ENCODE measurements at regions not wholly inside any gene's neighbourhood (a gene's known extent, or its start where the extent isn't known, plus 50 kb on each side); places are given as distances from the start of the nearest gene placed in this dataset.

- no peak overlapping the region for H3K4me3 ChIP-seq (ENCODE audit: low read depth, low read length)
- no peak for TF ChIP-seq CTCF (IDR thresholded peaks at IDR 0.05; ENCODE audit: borderline replicate concordance, insufficient read depth, low read depth, low read length)
Measured at GRCh38 chr6:56840467-56841380, 114.2 kb upstream of the BEND6 start.

- no peak for TF ChIP-seq CTCF (IDR thresholded peaks at IDR 0.05; ENCODE audit: borderline replicate concordance, insufficient read depth, low read depth, low read length)
- H3K4me3 ChIP-seq (ENCODE audit: low read depth, low read length) = no peak overlapping the region
Measured at GRCh38 chr6:56839533-56840183, 115.2 kb upstream of the BEND6 start.

DNA sequence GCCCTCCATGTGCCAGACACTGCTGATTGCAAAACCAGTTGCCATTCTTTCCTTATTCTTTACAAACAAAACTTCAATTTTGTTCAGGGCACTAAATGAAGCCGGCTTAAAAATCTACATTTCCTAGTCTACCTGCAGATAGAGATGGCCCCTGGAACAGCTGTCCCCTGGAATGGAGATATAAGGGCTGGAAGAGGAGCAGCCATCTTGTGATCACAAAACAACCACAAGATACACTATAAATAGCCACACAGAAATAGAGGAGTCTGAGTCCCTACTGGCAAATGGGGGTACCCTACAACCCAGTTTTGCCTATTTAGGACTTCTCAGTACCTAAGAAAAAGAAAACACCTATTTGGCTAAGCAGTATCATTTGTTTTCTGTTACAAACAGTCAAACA, 115.9 kb upstream of the BEND6 start:
- no peak overlapping the region for H3K4me3 ChIP-seq (ENCODE audit: low read depth, low read length)
- no peak for TF ChIP-seq CTCF (IDR thresholded peaks at IDR 0.05; ENCODE audit: borderline replicate concordance, insufficient read depth, low read depth, low read length)

GRCh38 chr6:56838016-56838555, 116.8 kb upstream of the BEND6 start:
- no peak overlapping the region for H3K4me3 ChIP-seq (ENCODE audit: low read depth, low read length)
- no peak for TF ChIP-seq CTCF (IDR thresholded peaks at IDR 0.05; ENCODE audit: borderline replicate concordance, insufficient read depth, low read depth, low read length)

- no peak overlapping the region for H3K4me3 ChIP-seq (ENCODE audit: low read depth, low read length)
- TF ChIP-seq CTCF (IDR thresholded peaks at IDR 0.05; ENCODE audit: borderline replicate concordance, insufficient read depth, low read depth, low read length) = no peak
Measured at GRCh38 chr6:56837322-56837894, 117.5 kb upstream of the BEND6 start.

- H3K4me3 ChIP-seq (ENCODE audit: low read depth, low read length) = no peak overlapping the region
- no peak for TF ChIP-seq CTCF (IDR thresholded peaks at IDR 0.05; ENCODE audit: borderline replicate concordance, insufficient read depth, low read depth, low read length)
Measured at GRCh38 chr6:56835612-56836011, 119.3 kb upstream of the BEND6 start.

Data from GM12875 (cell line).